OCI-LY1 (cell line): ENCODE measurements at regions not wholly inside any gene's neighbourhood (a gene's known extent, or its start where the extent isn't known, plus 50 kb on each side); places are given as distances from the start of the nearest gene placed in this dataset.

ENCODE experiments used
- H2AFZ ChIP-seq: fragments of 200-600 bp; sonication (generic), shearing (Covaris generic); 2 replicates; pipeline ENCODE4 v1.6.0; 2014; ENCODE audit warnings: antibody characterized with exemption, mild to moderate bottlenecking, low read length
- H3F3A ChIP-seq: fragments of 200-600 bp; sonication (generic), shearing (Covaris generic); 2 replicates; pipeline ENCODE4 v1.6.0; 2014; ENCODE audit warnings: mild to moderate bottlenecking, antibody characterized with exemption, low read length, moderate library complexity; ENCODE audit not compliant: insufficient read depth
- H3K27ac ChIP-seq: fragments of 200-600 bp; sonication (generic); 2 replicates; pipeline ENCODE4 v1.5.1; 2014; ENCODE audit warnings: low read length, mixed run types, mild to moderate bottlenecking, low read depth; ENCODE audit not compliant: poor library complexity, severe bottlenecking
- H3K27me3 ChIP-seq: fragments of 200-600 bp; sonication (generic); 2 replicates; pipeline ENCODE4 v1.6.0; 2014; ENCODE audit warnings: antibody characterized with exemption, mild to moderate bottlenecking, low read length, moderate library complexity; ENCODE audit not compliant: insufficient read depth
- H3K36me3 ChIP-seq: fragments of 200-600 bp; sonication (generic); 2 replicates; pipeline ENCODE4 v1.6.1; 2014; ENCODE audit warnings: mild to moderate bottlenecking, antibody characterized with exemption, low read length, moderate library complexity, mixed read lengths; ENCODE audit not compliant: insufficient read depth
- H3K4me1 ChIP-seq: fragments of 200-600 bp; sonication (generic); 2 replicates; pipeline ENCODE4 v1.5.1; 2014; ENCODE audit warnings: mild to moderate bottlenecking, low read length, moderate library complexity; ENCODE audit not compliant: insufficient read depth, severe bottlenecking
- H3K4me2 ChIP-seq: fragments of 200-600 bp; sonication (generic), shearing (Covaris generic); 2 replicates; pipeline ENCODE4 v1.6.1; 2014; ENCODE audit warnings: low read length
- H3K4me3 ChIP-seq: fragments of 200-600 bp; sonication (generic); 2 replicates; pipeline ENCODE4 v1.5.1; 2014; ENCODE audit warnings: low read length, low read depth, mild to moderate bottlenecking, mixed read lengths; ENCODE audit not compliant: poor library complexity, severe bottlenecking
- H3K79me2 ChIP-seq: fragments of 200-600 bp; shearing (Covaris generic); 2 replicates; pipeline ENCODE4 v1.6.1; 2016; ENCODE audit warnings: mixed run types, low read length, mixed read lengths; ENCODE audit not compliant: insufficient read depth
- H3K9ac ChIP-seq: fragments of 200-600 bp; sonication (generic), shearing (Covaris generic); 2 replicates; pipeline ENCODE4 v1.6.1; 2014; ENCODE audit warnings: mild to moderate bottlenecking, low read length, mixed read lengths
- H3K9me2 ChIP-seq: fragments of 200-600 bp; sonication (generic), shearing (Covaris generic); 2 replicates; pipeline ENCODE4 v1.6.1; 2014; ENCODE audit warnings: low read depth, mild to moderate bottlenecking, low read length, mixed read lengths
- H3K9me3 ChIP-seq: fragments of 200-600 bp; shearing (Covaris generic); 2 replicates; pipeline ENCODE4 v1.6.1; 2014; ENCODE audit warnings: low read length, mixed read lengths
- H4K20me1 ChIP-seq: fragments of 200-600 bp; sonication (generic), shearing (Covaris generic); 2 replicates; pipeline ENCODE4 v1.6.0; 2016; ENCODE audit warnings: mild to moderate bottlenecking, low read length; ENCODE audit not compliant: insufficient read depth
- CTCF ChIP-seq: fragments of 200-600 bp; sonication (generic), shearing (Covaris generic); IDR thresholded peaks from 2 replicates; pipeline ENCODE4 v1.5.1; 2017; ENCODE audit warnings: mild to moderate bottlenecking, antibody characterized with exemption, low read length, moderate library complexity, mixed read lengths
- EZH2 ChIP-seq: fragments of 200-600 bp; sonication (generic), shearing (Covaris generic); IDR thresholded peaks from 2 replicates; pipeline ENCODE4 v1.8.0; 2017; ENCODE audit warnings: borderline replicate concordance, mixed run types, mild to moderate bottlenecking, antibody characterized with exemption, low read length, moderate library complexity, mixed read lengths

- Histone ChIP-seq H3K36me3 (no peaks in the 10 kb centered on the region), H3K27ac (no peak overlapping the region), H3K4me2 (no peak overlapping the region), H3K27me3 (no peaks in the 10 kb centered on the region), H3K4me1 (no peaks in the 10 kb centered on the region), H4K20me1 (no peaks in the 10 kb centered on the region), H3K79me2 (no peaks in the 10 kb centered on the region), H3F3A (no peaks in the 10 kb centered on the region), H2AFZ (no peak overlapping the region), H3K9me3 (no peaks in the 10 kb centered on the region), H3K9ac (no peak overlapping the region), H3K9me2 (no peaks in the 10 kb centered on the region), H3K4me3 (no peak overlapping the region)
- no peak for TF ChIP-seq EZH2
- TF ChIP-seq CTCF = no peak
Observed at GRCh38 chr21:19704832-19705231, 1293.4 kb upstream of the NCAM2 start.

DNA sequence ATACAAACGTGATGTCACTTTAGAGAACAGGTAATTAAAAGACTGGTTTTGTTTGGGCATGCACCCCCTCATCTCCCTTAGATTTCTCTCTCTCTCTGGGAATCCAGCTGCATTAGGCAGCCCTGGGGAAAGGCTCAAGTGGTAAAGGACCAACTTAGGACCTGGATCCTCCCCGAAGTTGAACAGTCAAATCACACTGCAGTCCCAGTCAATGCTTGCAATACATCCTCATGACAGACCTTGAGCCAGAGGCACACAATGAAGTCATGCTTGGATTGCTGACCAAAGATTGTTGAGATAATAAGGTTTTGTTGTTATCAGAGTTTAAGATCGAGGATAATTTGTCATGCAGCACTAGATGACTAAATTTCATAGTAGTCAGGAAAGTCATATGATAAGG lies 1285.8 kb upstream of the NCAM2 start:
- no peak overlapping the region for H3K4me3 ChIP-seq
- H4K20me1 ChIP-seq = no peaks in the 10 kb centered on the region
- H3K9me2 ChIP-seq = no peaks in the 10 kb centered on the region
- no peaks in the 10 kb centered on the region for H3K9me3 ChIP-seq
- no peak for TF ChIP-seq EZH2
- TF ChIP-seq CTCF = no peak
- no peak overlapping the region for H3K27ac ChIP-seq
- H3K79me2 ChIP-seq = no peaks in the 10 kb centered on the region
- no peaks in the 10 kb centered on the region for H3K27me3 ChIP-seq
- no peaks in the 10 kb centered on the region for H3K4me1 ChIP-seq
- no peak overlapping the region for H2AFZ ChIP-seq
- H3K4me2 ChIP-seq = no peak overlapping the region
- no peaks in the 10 kb centered on the region for H3F3A ChIP-seq
- H3K9ac ChIP-seq = no peak overlapping the region
- no peaks in the 10 kb centered on the region for H3K36me3 ChIP-seq

- H3K9me3 ChIP-seq = no peaks in the 10 kb centered on the region
- H3K4me3 ChIP-seq = no peak overlapping the region
- H3K9ac ChIP-seq = no peak overlapping the region
- no peak overlapping the region; the same call in 1 of the 2 replicates for H2AFZ ChIP-seq
- no peaks in the 10 kb centered on the region for H3K4me1 ChIP-seq
- H4K20me1 ChIP-seq = no peaks in the 10 kb centered on the region
- H3K9me2 ChIP-seq = no peaks in the 10 kb centered on the region
- TF ChIP-seq CTCF (no peak), EZH2 (no peak)
- no peaks in the 10 kb centered on the region for H3K79me2 ChIP-seq
- no peaks in the 10 kb centered on the region for H3K36me3 ChIP-seq
- H3K27ac ChIP-seq = no peak overlapping the region
- H3F3A ChIP-seq = no peaks in the 10 kb centered on the region
- no peaks in the 10 kb centered on the region for H3K27me3 ChIP-seq
- no peak overlapping the region for H3K4me2 ChIP-seq
Observed at GRCh38 chr21:19713313-19713712, 1284.9 kb upstream of the NCAM2 start.
